ENCODE measurements at regions not wholly inside any gene's neighbourhood (a gene's known extent, or its start where the extent isn't known, plus 50 kb on each side); places are given as distances from the start of the nearest gene placed in this dataset.

DNA sequence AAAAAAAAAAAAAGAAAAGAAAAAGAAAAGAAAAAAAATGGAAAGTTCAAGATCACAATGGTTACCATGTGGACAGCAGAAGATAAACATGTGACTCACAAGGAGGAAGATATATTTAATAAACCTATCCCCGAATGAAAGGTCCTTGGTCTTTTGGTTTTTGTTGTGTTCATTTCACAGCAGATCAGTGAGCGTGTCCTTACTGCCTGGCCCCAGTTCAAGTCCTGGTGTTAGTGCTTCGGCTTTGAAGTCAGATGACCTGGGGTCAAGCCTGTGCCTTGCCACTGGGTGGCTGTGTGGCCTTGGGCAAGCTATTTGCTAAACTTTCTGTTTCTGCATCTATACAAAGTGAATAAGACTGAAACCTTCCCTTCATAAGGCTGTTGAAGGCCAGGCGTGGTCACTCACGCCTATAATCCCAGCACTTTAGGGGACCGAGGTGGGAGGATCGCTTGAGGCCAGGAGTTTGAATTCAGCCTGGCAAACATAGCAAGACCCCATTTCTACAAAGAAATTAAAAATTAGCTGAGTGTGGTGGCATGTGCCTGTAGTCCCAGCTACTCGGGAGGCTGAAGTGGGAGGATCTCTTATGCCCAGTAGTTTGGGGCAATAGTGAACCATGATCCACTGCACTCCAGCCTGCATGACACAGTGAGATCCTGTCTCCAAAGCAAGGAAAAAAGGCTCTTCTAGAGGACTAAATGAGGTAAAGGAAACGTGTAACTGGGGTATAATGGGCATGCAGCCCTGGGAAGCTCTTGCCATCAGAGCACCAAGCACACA lies 94.5 kb upstream of the SPATA31D4 start:
- Histone ChIP-seq H3K9me3 (no peaks in the 10 kb centered on the region), H3K4me1 (peaks cover 0 to 36% (median 28%) of the 10 kb centered on the region in 4 donors), H3K27ac (peak overlapping the region; percentile 62 to 81 (median 70)), H3K27me3 (no peaks in the 10 kb centered on the region), H3K4me3 (no peak overlapping the region), H3K36me3 (no peaks in the 10 kb centered on the region)
- no peak for DNase-seq
- TF ChIP-seq POLR2AphosphoS5 (IDR thresholded peaks at IDR 0.05) (peak in 3 of 4 donors; percentile 37 to 43 (median 41)), EP300 (IDR thresholded peaks at IDR 0.05) (no peak), POLR2A (IDR thresholded peaks at IDR 0.05) (no peak)
- TF ChIP-seq, protein P1, sequence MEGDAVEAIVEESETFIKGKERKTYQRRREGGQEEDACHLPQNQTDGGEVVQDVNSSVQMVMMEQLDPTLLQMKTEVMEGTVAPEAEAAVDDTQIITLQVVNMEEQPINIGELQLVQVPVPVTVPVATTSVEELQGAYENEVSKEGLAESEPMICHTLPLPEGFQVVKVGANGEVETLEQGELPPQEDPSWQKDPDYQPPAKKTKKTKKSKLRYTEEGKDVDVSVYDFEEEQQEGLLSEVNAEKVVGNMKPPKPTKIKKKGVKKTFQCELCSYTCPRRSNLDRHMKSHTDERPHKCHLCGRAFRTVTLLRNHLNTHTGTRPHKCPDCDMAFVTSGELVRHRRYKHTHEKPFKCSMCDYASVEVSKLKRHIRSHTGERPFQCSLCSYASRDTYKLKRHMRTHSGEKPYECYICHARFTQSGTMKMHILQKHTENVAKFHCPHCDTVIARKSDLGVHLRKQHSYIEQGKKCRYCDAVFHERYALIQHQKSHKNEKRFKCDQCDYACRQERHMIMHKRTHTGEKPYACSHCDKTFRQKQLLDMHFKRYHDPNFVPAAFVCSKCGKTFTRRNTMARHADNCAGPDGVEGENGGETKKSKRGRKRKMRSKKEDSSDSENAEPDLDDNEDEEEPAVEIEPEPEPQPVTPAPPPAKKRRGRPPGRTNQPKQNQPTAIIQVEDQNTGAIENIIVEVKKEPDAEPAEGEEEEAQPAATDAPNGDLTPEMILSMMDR (IDR thresholded peaks at IDR 0.05): no peak
- 82% methylated on average over 9 of the region's 9 CpGs for WGBS, 2 donors
- intact Hi-C loops (cut with DNase I): no loop called here

DNA sequence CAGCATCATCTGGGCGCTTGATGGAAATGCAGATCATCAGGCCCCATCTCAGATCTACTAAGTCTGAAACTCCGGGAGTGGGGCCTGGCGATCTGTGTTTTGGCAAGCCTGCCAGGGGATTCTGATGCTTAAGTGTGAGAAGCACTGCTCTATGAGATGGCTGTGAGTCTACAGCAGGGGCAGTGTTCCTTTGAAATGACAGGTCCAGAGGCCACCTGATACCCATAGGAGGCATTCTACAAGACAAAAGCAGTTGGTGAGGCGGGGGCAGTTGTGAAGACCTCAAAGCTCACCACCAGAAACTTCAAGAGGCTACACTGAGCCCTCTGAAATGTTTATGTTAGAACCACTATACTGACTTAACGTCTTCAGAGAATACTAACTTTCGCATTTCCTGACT lies 86.9 kb upstream of the SPATA31D4 start:
- no peaks in the 10 kb centered on the region for H3K27me3 ChIP-seq
- no peak for DNase-seq
- WGBS, 2 donors: 82 to 94% methylated on average over 6 of the region's 6 CpGs
- peaks cover 0 to 12% (median 6%) of the 10 kb centered on the region in 4 donors for H3K4me1 ChIP-seq
- intact Hi-C loops (cut with DNase I): loop anchor here (10.0 kb wide), 3 partner anchors 317 to 1237 kb away; no protein-coding TSS in a partner anchor
- H3K36me3 ChIP-seq: no peaks in the 10 kb centered on the region
- TF ChIP-seq POLR2A (IDR thresholded peaks at IDR 0.05) (no peak), EP300 (IDR thresholded peaks at IDR 0.05) (no peak), POLR2AphosphoS5 (IDR thresholded peaks at IDR 0.05) (no peak)
- TF ChIP-seq, protein P1 (IDR thresholded peaks at IDR 0.05): no peak
- peak overlapping the region in 1 of 4 donors; percentile 86 for H3K27ac ChIP-seq
- no peak overlapping the region for H3K4me3 ChIP-seq
- H3K9me3 ChIP-seq: no peaks in the 10 kb centered on the region

DNA sequence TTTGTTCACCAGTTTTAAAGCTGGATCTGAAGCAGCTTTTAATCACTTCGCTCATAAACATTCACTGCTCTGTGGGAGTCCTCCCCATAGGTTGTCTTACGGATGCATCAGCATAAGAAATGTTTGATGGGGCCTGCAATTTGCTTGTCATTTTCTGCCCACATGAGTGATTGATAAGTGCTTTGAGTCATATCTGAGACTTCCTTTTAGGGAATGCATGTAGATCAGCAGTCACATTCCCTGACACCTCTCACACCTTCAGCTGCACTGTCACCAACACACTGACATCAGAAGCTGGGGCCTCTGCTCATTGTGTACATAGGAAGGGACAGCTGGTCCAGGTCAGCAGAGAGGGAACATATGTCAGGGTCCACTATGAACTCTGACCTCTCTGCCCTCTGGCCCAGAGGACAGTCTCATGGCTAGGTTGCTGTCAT lies 84.1 kb upstream of the SPATA31D4 start:
- peaks cover 0 to 16% (median 6%) of the 10 kb centered on the region in 4 donors for H3K4me1 ChIP-seq
- intact Hi-C loops (cut with DNase I): loop anchor here (10.0 kb wide), 3 partner anchors 319 to 1239 kb away; no protein-coding TSS in a partner anchor
- no peak overlapping the region for H3K4me3 ChIP-seq
- DNase-seq: no peak
- 95 to 97% methylated on average over 2 of the region's 2 CpGs for WGBS, 2 donors
- H3K27ac ChIP-seq: peak overlapping the region in 1 of 4 donors; percentile 83
- TF ChIP-seq EP300 (IDR thresholded peaks at IDR 0.05) (no peak), POLR2A (IDR thresholded peaks at IDR 0.05) (no peak), POLR2AphosphoS5 (IDR thresholded peaks at IDR 0.05) (no peak)
- TF ChIP-seq, protein P1 (IDR thresholded peaks at IDR 0.05): no peak
- H3K27me3 ChIP-seq: no peaks in the 10 kb centered on the region
- H3K9me3 ChIP-seq: no peaks in the 10 kb centered on the region
- no peaks in the 10 kb centered on the region for H3K36me3 ChIP-seq

DNA sequence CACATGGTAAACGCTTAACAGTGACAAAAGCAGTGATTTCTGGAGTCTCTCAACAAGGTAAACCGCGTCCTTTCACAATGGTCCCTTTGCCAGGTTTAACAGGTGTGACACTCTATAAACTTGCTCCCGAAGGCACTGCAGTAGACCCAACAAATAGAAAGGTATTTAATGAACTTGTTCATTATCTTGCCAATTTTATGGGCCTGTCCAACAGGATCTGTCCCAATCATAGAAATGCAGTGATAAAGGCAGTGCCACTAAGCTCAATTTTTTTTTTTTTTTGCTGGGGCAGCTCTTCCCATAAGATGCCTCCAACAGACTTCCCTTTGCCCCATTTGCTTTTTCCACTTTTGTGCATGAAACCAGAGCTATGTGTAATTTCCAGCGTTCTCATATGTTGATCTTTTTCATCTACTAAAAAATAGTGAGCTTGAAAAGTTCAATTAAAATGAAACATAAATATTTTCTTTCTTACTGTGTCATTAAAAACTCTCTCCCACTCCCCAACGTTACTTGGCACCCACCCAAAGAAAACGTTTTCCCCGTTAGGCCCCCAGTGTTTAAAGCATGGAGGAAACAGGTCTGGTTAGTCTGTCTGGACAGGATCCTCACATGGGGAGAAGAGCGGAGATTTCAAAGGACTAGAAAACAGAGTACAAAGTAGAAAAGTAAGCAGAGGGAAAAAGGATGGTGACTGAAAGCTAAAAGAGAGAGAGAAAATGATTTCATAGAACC lies 80.9 kb upstream of the SPATA31D4 start:
- WGBS, 2 donors: 27 to 58% methylated on average over 9 of the region's 9 CpGs
- no peaks in the 10 kb centered on the region for H3K36me3 ChIP-seq
- H3K9me3 ChIP-seq: no peaks in the 10 kb centered on the region
- intact Hi-C loops (cut with DNase I): loop anchor here (5.0 to 10.0 kb wide), 4 partner anchors 160 to 1243 kb away; partner anchors contain the start of gene TLE1
- H3K27me3 ChIP-seq: no peaks in the 10 kb centered on the region
- no peak overlapping the region for H3K27ac ChIP-seq
- no peak for DNase-seq
- H3K4me1 ChIP-seq: peaks cover 0 to 22% (median 9%) of the 10 kb centered on the region in 4 donors
- TF ChIP-seq EP300 (IDR thresholded peaks at IDR 0.05) (no peak), POLR2AphosphoS5 (IDR thresholded peaks at IDR 0.05) (no peak), POLR2A (IDR thresholded peaks at IDR 0.05) (no peak)
- TF ChIP-seq, protein P1 (IDR thresholded peaks at IDR 0.05): no peak
- no peak overlapping the region for H3K4me3 ChIP-seq
